ENCODE measurements at regions not wholly inside any gene's neighbourhood (a gene's known extent, or its start where the extent isn't known, plus 50 kb on each side); places are given as distances from the start of the nearest gene placed in this dataset.

DNA sequence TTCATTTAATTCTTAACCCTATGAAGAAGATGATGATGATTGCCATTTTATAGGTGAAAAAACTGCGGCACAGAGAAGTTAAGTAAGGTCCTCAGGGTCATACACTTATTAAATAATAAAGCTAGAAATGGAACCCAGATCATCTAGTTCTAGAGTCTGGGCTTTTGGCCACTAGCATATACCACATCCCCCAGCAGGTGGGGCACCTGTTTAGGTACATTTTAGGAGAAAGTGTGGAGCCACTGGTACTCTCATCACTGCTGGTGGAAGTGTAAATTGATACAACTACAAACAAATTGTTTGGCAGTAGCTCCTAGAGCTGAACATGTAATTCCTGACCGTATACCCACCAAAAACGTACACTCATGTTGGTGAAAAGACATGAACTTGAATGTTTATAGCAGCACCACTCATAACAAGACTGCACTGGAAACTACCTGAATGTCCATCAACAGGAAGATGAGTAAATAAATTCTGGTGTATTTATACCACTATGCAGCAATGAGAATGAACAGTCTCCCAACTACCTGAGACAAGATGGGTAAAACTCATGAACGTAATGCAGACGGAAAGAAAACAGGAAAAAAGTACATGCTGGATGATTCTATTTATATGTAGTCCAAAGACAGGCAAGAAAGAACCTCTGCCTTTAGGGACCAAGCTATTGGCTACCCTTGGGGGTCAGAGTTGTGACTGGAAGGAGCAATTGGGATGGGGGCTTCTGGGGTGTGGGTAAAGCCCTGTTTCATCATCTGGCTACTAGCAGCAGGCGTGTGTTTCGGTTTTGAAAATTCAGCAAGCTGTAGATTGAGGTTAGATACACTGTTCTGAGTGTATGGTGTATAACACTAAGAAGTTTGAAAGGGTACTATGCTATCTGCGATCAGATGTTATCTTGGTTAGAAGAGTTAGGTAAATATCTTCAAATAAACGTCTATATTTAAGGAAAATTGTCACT lies 72.3 kb upstream of the ADGRG2 start:
- TF ChIP-seq, protein P1, sequence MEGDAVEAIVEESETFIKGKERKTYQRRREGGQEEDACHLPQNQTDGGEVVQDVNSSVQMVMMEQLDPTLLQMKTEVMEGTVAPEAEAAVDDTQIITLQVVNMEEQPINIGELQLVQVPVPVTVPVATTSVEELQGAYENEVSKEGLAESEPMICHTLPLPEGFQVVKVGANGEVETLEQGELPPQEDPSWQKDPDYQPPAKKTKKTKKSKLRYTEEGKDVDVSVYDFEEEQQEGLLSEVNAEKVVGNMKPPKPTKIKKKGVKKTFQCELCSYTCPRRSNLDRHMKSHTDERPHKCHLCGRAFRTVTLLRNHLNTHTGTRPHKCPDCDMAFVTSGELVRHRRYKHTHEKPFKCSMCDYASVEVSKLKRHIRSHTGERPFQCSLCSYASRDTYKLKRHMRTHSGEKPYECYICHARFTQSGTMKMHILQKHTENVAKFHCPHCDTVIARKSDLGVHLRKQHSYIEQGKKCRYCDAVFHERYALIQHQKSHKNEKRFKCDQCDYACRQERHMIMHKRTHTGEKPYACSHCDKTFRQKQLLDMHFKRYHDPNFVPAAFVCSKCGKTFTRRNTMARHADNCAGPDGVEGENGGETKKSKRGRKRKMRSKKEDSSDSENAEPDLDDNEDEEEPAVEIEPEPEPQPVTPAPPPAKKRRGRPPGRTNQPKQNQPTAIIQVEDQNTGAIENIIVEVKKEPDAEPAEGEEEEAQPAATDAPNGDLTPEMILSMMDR (IDR thresholded peaks at IDR 0.05; ENCODE audit: low read length) = no peak
- no peak for TF ChIP-seq EZH2 (IDR thresholded peaks at IDR 0.05; ENCODE audit: borderline replicate concordance, low read length)
